ENCODE measurements at regions not wholly inside any gene's neighbourhood (a gene's known extent, or its start where the extent isn't known, plus 50 kb on each side); places are given as distances from the start of the nearest gene placed in this dataset.

DNA sequence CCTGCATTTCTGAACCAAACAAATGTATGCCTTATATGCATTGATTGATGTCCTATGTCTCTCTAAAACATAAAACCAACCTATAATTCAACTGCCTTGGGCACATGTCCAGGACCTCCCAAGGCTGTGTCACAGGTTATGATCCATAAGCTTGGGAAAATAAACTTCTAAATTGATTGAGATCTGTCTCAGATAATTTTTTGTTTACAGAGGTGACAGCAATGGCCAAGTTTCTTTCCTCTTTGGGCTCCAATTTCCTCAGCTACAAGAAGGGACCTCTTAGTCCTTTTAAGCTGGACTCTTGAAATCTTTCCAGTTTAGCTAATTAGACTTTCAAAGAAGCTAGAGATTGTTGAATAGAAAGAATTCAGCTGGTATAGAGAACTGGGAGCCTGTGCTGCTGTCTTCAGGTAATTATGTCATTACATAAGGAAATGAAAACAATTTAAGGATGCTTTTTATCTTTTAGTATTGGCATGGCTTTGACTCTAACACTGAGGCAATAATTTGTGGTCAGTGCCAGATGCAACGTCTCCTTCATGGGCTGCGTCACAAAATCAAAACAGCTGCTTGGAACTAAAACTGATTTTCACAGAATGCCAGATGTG, 412.1 kb upstream of the TRIB2 start:
- H3K9me3 Mint-ChIP-seq = no peaks in the 10 kb centered on the region
- TF ChIP-seq, protein P1, sequence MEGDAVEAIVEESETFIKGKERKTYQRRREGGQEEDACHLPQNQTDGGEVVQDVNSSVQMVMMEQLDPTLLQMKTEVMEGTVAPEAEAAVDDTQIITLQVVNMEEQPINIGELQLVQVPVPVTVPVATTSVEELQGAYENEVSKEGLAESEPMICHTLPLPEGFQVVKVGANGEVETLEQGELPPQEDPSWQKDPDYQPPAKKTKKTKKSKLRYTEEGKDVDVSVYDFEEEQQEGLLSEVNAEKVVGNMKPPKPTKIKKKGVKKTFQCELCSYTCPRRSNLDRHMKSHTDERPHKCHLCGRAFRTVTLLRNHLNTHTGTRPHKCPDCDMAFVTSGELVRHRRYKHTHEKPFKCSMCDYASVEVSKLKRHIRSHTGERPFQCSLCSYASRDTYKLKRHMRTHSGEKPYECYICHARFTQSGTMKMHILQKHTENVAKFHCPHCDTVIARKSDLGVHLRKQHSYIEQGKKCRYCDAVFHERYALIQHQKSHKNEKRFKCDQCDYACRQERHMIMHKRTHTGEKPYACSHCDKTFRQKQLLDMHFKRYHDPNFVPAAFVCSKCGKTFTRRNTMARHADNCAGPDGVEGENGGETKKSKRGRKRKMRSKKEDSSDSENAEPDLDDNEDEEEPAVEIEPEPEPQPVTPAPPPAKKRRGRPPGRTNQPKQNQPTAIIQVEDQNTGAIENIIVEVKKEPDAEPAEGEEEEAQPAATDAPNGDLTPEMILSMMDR (conservative IDR thresholded peaks at IDR 0.05) = no peak
- no peak for DNase-seq (ENCODE audit: extremely low spot score, unreplicated experiment)
- no peak overlapping the region for H3K4me3 Mint-ChIP-seq
- H3K27me3 Mint-ChIP-seq = no peaks in the 10 kb centered on the region
- no peak overlapping the region for H3K27ac Mint-ChIP-seq
- no peaks in the 10 kb centered on the region for H3K36me3 Mint-ChIP-seq
- H3K4me1 Mint-ChIP-seq (ENCODE audit: unreplicated experiment) = peaks cover 23% of the 10 kb centered on the region

DNA sequence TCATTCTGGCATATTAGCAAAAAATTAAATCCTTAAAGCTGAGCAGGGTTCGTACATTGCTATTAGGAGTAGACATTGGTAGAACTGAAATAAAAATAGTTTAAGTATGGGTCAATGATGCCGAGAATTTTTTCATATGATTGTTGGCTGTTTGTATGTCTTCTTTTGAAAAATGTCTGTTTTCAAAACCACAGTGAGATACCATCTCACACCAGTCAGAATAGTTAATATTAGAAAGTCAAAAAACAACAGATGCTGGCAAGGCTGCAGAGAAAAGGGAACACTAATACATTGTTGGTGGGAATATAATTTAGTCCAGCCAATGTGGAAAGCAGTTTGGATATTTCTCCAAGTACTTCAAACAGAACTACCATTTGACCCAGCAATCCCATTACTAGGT, 410.8 kb upstream of the TRIB2 start:
- H3K27ac Mint-ChIP-seq = no peak overlapping the region
- no peaks in the 10 kb centered on the region for H3K27me3 Mint-ChIP-seq
- DNase-seq (ENCODE audit: extremely low spot score, unreplicated experiment) = no peak
- H3K4me3 Mint-ChIP-seq = no peak overlapping the region
- H3K4me1 Mint-ChIP-seq (ENCODE audit: unreplicated experiment) = peaks cover 23% of the 10 kb centered on the region
- no peaks in the 10 kb centered on the region for H3K36me3 Mint-ChIP-seq
- TF ChIP-seq, protein P1 (conservative IDR thresholded peaks at IDR 0.05) = no peak
- no peaks in the 10 kb centered on the region for H3K9me3 Mint-ChIP-seq

DNA sequence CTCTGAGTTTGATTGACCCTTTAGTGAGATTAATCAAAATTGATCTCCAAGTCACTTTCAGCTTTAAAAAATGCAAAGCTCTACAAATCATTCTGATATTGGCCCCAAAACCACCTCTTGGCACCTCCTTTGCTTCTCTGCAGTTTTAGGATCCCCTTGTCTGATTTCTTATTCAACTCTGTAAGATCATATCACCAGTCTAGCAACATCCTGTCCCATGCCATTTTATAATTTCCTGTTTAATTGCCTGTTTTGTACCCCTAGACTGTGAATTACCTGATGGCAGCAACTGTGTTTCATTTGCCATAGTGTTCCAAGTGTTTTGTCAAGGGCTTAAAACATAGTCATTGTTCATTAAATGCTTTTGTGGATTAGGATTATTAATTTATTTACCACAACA, 406.3 kb upstream of the TRIB2 start:
- H3K4me3 Mint-ChIP-seq = no peak overlapping the region
- H3K27me3 Mint-ChIP-seq = no peaks in the 10 kb centered on the region
- H3K36me3 Mint-ChIP-seq = no peaks in the 10 kb centered on the region
- TF ChIP-seq, protein P1 (conservative IDR thresholded peaks at IDR 0.05) = no peak
- peaks cover 16% of the 10 kb centered on the region for H3K4me1 Mint-ChIP-seq (ENCODE audit: unreplicated experiment)
- DNase-seq (ENCODE audit: extremely low spot score, unreplicated experiment) = no peak
- no peaks in the 10 kb centered on the region for H3K9me3 Mint-ChIP-seq
- H3K27ac Mint-ChIP-seq = no peak overlapping the region

DNA sequence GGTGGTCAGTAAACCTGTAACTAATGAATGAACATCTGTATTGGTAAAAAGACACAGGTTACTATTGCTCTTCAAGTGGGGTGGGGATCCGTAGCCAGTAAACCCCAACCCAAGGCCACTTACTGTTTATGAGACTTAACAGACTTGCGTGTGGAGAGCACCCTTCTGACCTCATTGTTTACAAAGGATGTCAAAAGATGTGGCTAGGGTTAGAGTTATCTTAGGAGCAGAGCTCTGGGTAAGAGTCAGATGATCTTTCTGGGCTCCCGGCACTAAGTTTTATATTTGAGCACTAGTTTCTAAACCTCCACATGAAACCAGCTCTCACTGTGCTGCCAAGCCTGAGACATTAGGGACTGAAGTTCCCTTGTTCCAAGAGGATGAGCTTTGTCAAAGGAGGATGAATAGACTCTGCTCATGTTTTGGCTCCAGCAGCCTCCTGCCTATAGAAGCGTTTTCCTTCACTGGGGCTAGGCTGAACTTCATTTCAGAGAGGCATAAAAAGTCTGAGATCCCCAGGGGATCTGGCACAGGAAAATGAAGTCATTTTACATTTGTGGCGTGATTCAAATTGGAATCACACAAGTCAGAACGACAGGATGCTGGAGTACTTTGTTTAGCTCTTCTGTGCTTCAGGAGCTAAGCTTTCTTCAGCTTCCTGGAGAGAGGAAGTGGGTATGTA, 403.1 kb upstream of the TRIB2 start:
- Mint-ChIP-seq H3K4me3 (no peak overlapping the region), H3K36me3 (no peaks in the 10 kb centered on the region), H3K4me1 (ENCODE audit: unreplicated experiment) (peaks cover 25% of the 10 kb centered on the region), H3K27me3 (no peaks in the 10 kb centered on the region), H3K27ac (no peak overlapping the region), H3K9me3 (no peaks in the 10 kb centered on the region)
- no peak for DNase-seq (ENCODE audit: extremely low spot score, unreplicated experiment)
- TF ChIP-seq, protein P1 (conservative IDR thresholded peaks at IDR 0.05) = no peak

DNA sequence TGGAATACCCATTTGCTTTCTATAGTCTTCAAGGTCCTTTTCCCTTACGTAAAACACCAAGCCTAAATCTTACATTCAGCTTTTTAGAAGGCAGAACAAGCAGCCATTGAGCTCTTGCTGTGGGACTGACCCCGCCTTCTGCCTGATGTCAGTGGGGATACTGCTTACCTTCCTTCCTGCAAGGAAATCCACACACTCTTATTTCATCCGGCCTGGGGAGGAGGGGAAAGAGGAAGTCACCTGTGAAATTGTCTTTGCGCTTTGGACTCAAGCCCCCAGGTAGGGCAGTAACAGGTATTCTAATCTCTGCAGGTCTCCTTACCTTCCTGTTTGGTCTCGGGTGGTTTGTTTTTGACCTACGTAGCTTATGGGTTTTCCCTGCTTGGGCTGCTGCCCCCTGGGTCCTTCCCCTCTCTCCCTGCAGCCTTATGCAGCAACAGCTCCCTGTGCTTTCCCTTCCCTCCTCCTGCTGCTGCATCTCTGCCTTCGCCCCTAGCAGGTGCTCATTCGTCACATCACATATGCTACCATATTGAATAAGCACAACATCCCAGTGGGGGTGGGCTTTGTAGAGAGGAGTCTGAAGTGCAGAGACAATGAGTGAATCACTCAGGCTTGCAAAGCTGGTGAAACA, 402.5 kb upstream of the TRIB2 start:
- H3K27ac Mint-ChIP-seq = no peak overlapping the region

More for the DNA sequence above, 402.5 kb upstream of the TRIB2 start:
- TF ChIP-seq, protein P1 (conservative IDR thresholded peaks at IDR 0.05) = no peak
- Mint-ChIP-seq H3K4me1 (ENCODE audit: unreplicated experiment) (peaks cover 27% of the 10 kb centered on the region), H3K9me3 (no peaks in the 10 kb centered on the region), H3K4me3 (no peak overlapping the region), H3K27me3 (no peaks in the 10 kb centered on the region), H3K36me3 (no peaks in the 10 kb centered on the region)
- no peak for DNase-seq (ENCODE audit: extremely low spot score, unreplicated experiment)
